GM23338 (cell line): ENCODE measurements at regions not wholly inside any gene's neighbourhood (a gene's known extent, or its start where the extent isn't known, plus 50 kb on each side); places are given as distances from the start of the nearest gene placed in this dataset.

Experiments
- ATAC-seq: fragments of 200-7000 bp; cut with Tn5 transposase; 3 replicates; pipeline ENCODE4 v1.9.1; 2020
- DNase-seq: peaks from one replicate; pipeline ENCODE4 v3.0.0-alpha.2; 2015; ENCODE audit warnings: low spot score
- H2AFZ ChIP-seq: fragments of 200-600 bp; sonication (generic); 2 replicates; pipeline ENCODE4 v1.8.0; 2016; ENCODE audit warnings: antibody characterized with exemption, mild to moderate bottlenecking, moderate library complexity
- H3F3A ChIP-seq: fragments of 200-600 bp; sonication (generic); replicated peaks from 2 replicates; pipeline ENCODE4 v1.8.0; 2017; ENCODE audit warnings: antibody characterized with exemption, mixed run types, low read depth
- H3K27ac ChIP-seq: fragments of 200-600 bp; sonication (generic); 2 replicates; pipeline ENCODE4 v1.6.1; 2016; ENCODE audit warnings: low read depth
- H3K27me3 ChIP-seq: fragments of 200-600 bp; sonication (generic); 2 replicates; pipeline ENCODE4 v1.8.0; 2016; ENCODE audit warnings: mild to moderate bottlenecking, mixed run types, moderate library complexity; ENCODE audit not compliant: insufficient read depth
- H3K36me3 ChIP-seq: fragments of 200-600 bp; sonication (generic); 2 replicates; pipeline ENCODE4 v1.8.0; 2016; ENCODE audit warnings: mild to moderate bottlenecking; ENCODE audit not compliant: insufficient read depth
- H3K4me1 ChIP-seq: fragments of 200-600 bp; sonication (generic); 2 replicates; pipeline ENCODE4 v1.8.0; 2016; ENCODE audit warnings: mild to moderate bottlenecking, moderate library complexity; ENCODE audit not compliant: insufficient read depth
- H3K4me2 ChIP-seq: fragments of 200-600 bp; sonication (generic); 2 replicates; pipeline ENCODE4 v1.7.1; 2017; ENCODE audit warnings: mixed run types
- H3K4me3 ChIP-seq: fragments of 200-600 bp; sonication (generic); 2 replicates; pipeline ENCODE4 v1.6.1; 2016; ENCODE audit warnings: mixed run types
- H3K79me2 ChIP-seq: fragments of 200-600 bp; sonication (generic); replicated peaks from 2 replicates; pipeline ENCODE4 v1.8.0; 2017; ENCODE audit warnings: mild to moderate bottlenecking; ENCODE audit not compliant: insufficient read depth
- H3K9me2 ChIP-seq: fragments of 200-600 bp; sonication (generic); 2 replicates; pipeline ENCODE4 v1.8.0; 2017; ENCODE audit not compliant: insufficient read depth
- H4K20me1 ChIP-seq: fragments of 200-600 bp; sonication (generic); replicated peaks from 2 replicates; pipeline ENCODE4 v1.8.0; 2017; ENCODE audit warnings: mild to moderate bottlenecking; ENCODE audit not compliant: insufficient read depth
- H3K27ac Mint-ChIP-seq: 2 replicates; pipeline ENCODE4 v1.8.0; 2020; ENCODE audit warnings: inconsistent platforms, mild to moderate bottlenecking, moderate library complexity, mixed read lengths
- H3K27me3 Mint-ChIP-seq: 3 replicates; pipeline ENCODE4 v1.8.0; 2022; ENCODE audit warnings: low read depth, mild to moderate bottlenecking, moderate library complexity, mixed read lengths, inconsistent platforms; ENCODE audit not compliant: insufficient read depth, poor library complexity
- H3K36me3 Mint-ChIP-seq: 3 replicates; pipeline ENCODE4 v1.8.0; 2021; ENCODE audit warnings: low read depth, mild to moderate bottlenecking, inconsistent platforms, moderate library complexity, mixed read lengths
- H3K4me1 Mint-ChIP-seq: 3 replicates; pipeline ENCODE4 v1.8.0; 2020; ENCODE audit warnings: mild to moderate bottlenecking, inconsistent platforms, mixed read lengths
- H3K4me3 Mint-ChIP-seq: 3 replicates; pipeline ENCODE4 v1.8.0; 2021; ENCODE audit warnings: moderate library complexity, mild to moderate bottlenecking, inconsistent platforms, mixed read lengths
- H3K9me3 Mint-ChIP-seq: 3 replicates; pipeline ENCODE4 v1.8.0; 2020; ENCODE audit warnings: moderate library complexity, mild to moderate bottlenecking, inconsistent platforms, mixed read lengths
- EZH2 ChIP-seq: fragments of 200-600 bp; sonication (generic); IDR thresholded peaks from one replicate; pipeline ENCODE4 v1.8.0; 2017; ENCODE audit warnings: antibody characterized with exemption, mild to moderate bottlenecking, low read depth; ENCODE audit not compliant: unreplicated experiment
- ZNF331 ChIP-seq: fragments of 250-450 bp; sonication (Bioruptor Pico); IDR thresholded peaks from 2 replicates; pipeline ENCODE4 v1.5.0; 2020; ENCODE audit warnings: low read depth, mild to moderate bottlenecking, moderate library complexity
- ZNF462 ChIP-seq: fragments of 250-450 bp; sonication (Bioruptor Pico); IDR thresholded peaks from 2 replicates; pipeline ENCODE4 v1.5.0; 2020; ENCODE audit warnings: mild to moderate bottlenecking, moderate library complexity
- TF ChIP-seq, protein P1 (sequence below): IDR thresholded peaks from 2 replicates; pipeline ENCODE4 v1.6.1; 2016; ENCODE audit warnings: antibody characterized with exemption
- TF ChIP-seq, protein P2 (sequence below), 2 experiments: fragments of 200-600 bp in 1 of 2; sonication (generic) in 1 of 2; conservative IDR thresholded peaks; 2 replicates each; pipeline versions ENCODE4 v1.5.1 to v1.6.1; 2016 to 2017; ENCODE audit warnings: antibody characterized with exemption in 2 of 2, low read depth in 2 of 2, mild to moderate bottlenecking in 2 of 2, moderate library complexity in 1 of 2

DNA sequence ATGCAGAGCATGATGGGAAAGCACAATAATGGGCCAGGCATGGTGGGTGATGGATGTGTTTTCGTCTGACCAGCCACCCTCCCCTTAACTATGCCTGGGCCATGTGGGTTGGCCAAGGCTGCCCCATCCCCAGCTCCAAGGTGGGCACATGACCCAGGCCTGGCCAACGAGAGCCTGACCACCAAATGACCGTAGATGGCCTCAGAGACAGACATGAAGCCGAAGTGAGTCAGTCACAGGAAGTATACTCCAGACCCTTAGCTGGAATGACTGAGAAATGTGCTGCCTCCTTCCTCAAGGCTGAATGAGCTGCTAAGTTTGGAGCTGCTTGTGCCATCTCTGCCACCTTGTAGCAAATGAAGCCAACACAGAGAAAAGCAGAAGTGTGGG, 233.6 kb downstream of the BCL11B start:
- Histone ChIP-seq H2AFZ (no peak overlapping the region), H3K9me2 (no peaks in the 10 kb centered on the region)

More for the DNA sequence above, 233.6 kb downstream of the BCL11B start:
- DNase-seq (no peak), ATAC-seq (no peak)
- TF ChIP-seq, protein P1, sequence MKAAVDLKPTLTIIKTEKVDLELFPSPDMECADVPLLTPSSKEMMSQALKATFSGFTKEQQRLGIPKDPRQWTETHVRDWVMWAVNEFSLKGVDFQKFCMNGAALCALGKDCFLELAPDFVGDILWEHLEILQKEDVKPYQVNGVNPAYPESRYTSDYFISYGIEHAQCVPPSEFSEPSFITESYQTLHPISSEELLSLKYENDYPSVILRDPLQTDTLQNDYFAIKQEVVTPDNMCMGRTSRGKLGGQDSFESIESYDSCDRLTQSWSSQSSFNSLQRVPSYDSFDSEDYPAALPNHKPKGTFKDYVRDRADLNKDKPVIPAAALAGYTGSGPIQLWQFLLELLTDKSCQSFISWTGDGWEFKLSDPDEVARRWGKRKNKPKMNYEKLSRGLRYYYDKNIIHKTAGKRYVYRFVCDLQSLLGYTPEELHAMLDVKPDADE: no peak
- no peak for TF ChIP-seq ZNF462 (CRISPR knock-in tag)
- TF ChIP-seq, protein P2, sequence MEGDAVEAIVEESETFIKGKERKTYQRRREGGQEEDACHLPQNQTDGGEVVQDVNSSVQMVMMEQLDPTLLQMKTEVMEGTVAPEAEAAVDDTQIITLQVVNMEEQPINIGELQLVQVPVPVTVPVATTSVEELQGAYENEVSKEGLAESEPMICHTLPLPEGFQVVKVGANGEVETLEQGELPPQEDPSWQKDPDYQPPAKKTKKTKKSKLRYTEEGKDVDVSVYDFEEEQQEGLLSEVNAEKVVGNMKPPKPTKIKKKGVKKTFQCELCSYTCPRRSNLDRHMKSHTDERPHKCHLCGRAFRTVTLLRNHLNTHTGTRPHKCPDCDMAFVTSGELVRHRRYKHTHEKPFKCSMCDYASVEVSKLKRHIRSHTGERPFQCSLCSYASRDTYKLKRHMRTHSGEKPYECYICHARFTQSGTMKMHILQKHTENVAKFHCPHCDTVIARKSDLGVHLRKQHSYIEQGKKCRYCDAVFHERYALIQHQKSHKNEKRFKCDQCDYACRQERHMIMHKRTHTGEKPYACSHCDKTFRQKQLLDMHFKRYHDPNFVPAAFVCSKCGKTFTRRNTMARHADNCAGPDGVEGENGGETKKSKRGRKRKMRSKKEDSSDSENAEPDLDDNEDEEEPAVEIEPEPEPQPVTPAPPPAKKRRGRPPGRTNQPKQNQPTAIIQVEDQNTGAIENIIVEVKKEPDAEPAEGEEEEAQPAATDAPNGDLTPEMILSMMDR (conservative IDR thresholded peaks at IDR 0.05; ENCODE audit: low read depth in 2 of 2): no peak
- no peak for TF ChIP-seq ZNF331
- no peak for TF ChIP-seq EZH2
- peaks cover 25% of the 10 kb centered on the region for H3K4me1 Mint-ChIP-seq
- no peaks in the 10 kb centered on the region for H4K20me1 ChIP-seq
- H3K4me2 ChIP-seq: no peak overlapping the region
- 0 out of 2 replicates have a peak, but pooled peaks cover 3% of the 10 kb centered on the region for H3K4me1 ChIP-seq
- 0 out of 2 replicates have a peak, but pooled peaks cover 4% of the 10 kb centered on the region for H3F3A ChIP-seq
- H3K79me2 ChIP-seq: no peaks in the 10 kb centered on the region
- no peak overlapping the region for H3K4me3 Mint-ChIP-seq
- no peak overlapping the region for H3K4me3 ChIP-seq
- H3K9me3 Mint-ChIP-seq: peaks cover 4% of the 10 kb centered on the region; the same call in 2 of the 3 replicates
- no peaks in the 10 kb centered on the region; the same call in 2 of the 3 replicates for H3K36me3 Mint-ChIP-seq
- H3K27me3 ChIP-seq: no peaks in the 10 kb centered on the region
- no peaks in the 10 kb centered on the region for H3K36me3 ChIP-seq
- H3K27ac ChIP-seq: no peak overlapping the region
- peaks cover 14% of the 10 kb centered on the region for H3K27me3 Mint-ChIP-seq
- no peak overlapping the region for H3K27ac Mint-ChIP-seq
